H1 (cell line): ENCODE measurements at regions not wholly inside any gene's neighbourhood (a gene's known extent, or its start where the extent isn't known, plus 50 kb on each side); places are given as distances from the start of the nearest gene placed in this dataset.

Experiments used
- CTCF ChIA-PET: fragments of 300-600 bp; sonication (Branson Sonifier 250); formaldehyde crosslinking; loops from one replicate; lab custom pipeline; 2021; ENCODE audit not compliant: partially characterized antibody; lab: Charles Lee
- POLR2A ChIA-PET: fragments of 300-600 bp; sonication (Branson Sonifier 250); formaldehyde crosslinking; loops from one replicate; lab custom pipeline; 2021; ENCODE audit warnings: inconsistent platforms; ENCODE audit not compliant: partially characterized antibody; lab: Charles Lee
- DNase-seq, 2 experiments: peaks; one replicate each; pipeline versions ENCODE4 v3.0.0 to v3.0.0-alpha.2; 2010 to 2022; ENCODE audit warnings: low spot score in 2 of 2, low read depth in 1 of 2, mixed read lengths in 1 of 2
- FAIRE-seq: peaks from 2 replicates; lab custom pipeline; 2011; peaks lifted over from hg19 to GRCh38; lab: Jason Lieb, UNC
- H2AFZ ChIP-seq: 2 replicates; pipeline ENCODE4 v1.8.1; 2012; ENCODE audit warnings: low read length, inconsistent platforms
- H2AK5ac ChIP-seq: 2 replicates; pipeline ENCODE4 v1.6.1; 2013; ENCODE audit warnings: low read depth, low read length
- H2BK120ac ChIP-seq: replicated peaks from 2 replicates; pipeline ENCODE3; 2013; ENCODE audit warnings: low read depth, low read length, inconsistent platforms
- H2BK12ac ChIP-seq: 2 replicates; pipeline ENCODE4 v1.6.1; 2013; ENCODE audit warnings: low read depth, low read length
- H2BK15ac ChIP-seq: 2 replicates; pipeline ENCODE4 v1.6.1; 2013; ENCODE audit warnings: low read length
- H2BK20ac ChIP-seq: 2 replicates; pipeline ENCODE4 v1.6.1; 2013; ENCODE audit warnings: low read length
- H2BK5ac ChIP-seq: 2 replicates; pipeline ENCODE4 v1.6.1; 2013; ENCODE audit warnings: low read depth, low read length
- H3K14ac ChIP-seq: 2 replicates; pipeline ENCODE4 v1.6.1; 2013; ENCODE audit warnings: inconsistent platforms; ENCODE audit not compliant: insufficient read length
- H3K18ac ChIP-seq: 2 replicates; pipeline ENCODE4 v1.6.1; 2013; ENCODE audit warnings: low read length; ENCODE audit errors: extremely low read depth
- H3K23ac ChIP-seq: 2 replicates; pipeline ENCODE4 v1.6.1; 2013; ENCODE audit warnings: inconsistent platforms; ENCODE audit not compliant: insufficient read length
- H3K23me2 ChIP-seq: 2 replicates; pipeline ENCODE4 v1.6.1; 2013; ENCODE audit warnings: low read depth, low read length
- H3K27ac ChIP-seq: 2 replicates; pipeline ENCODE4 v1.6.1; 2011; ENCODE audit warnings: low read depth, low read length, inconsistent platforms
- H3K27me3 ChIP-seq, 4 experiments: replicated peaks in 1 of 4; 1 replicate in 1 of 4; 2 replicates in 3 of 4; pipeline versions ENCODE4 v1.6.1 to v1.8.1; 2011 to 2013; ENCODE audit warnings: low read length in 3 of 4, mild to moderate bottlenecking in 3 of 4, inconsistent platforms in 2 of 4, mixed read lengths in 2 of 4, moderate library complexity in 1 of 4; ENCODE audit not compliant: control insufficient read depth in 3 of 4, insufficient read depth in 3 of 4; ENCODE audit errors: extremely low read depth in 1 of 4
- H3K36me3 ChIP-seq, 4 experiments: 2 replicates each; pipeline versions ENCODE4 v1.6.1 to v1.8.1; 2011 to 2013; ENCODE audit warnings: mild to moderate bottlenecking in 4 of 4, low read length in 3 of 4, moderate library complexity in 2 of 4, control low read depth in 1 of 4, inconsistent platforms in 1 of 4; ENCODE audit not compliant: insufficient read depth in 4 of 4, control insufficient read depth in 2 of 4
- H3K4ac ChIP-seq: replicated peaks from 2 replicates; pipeline ENCODE3; 2013; ENCODE audit warnings: low read length, low read depth, mixed read lengths, inconsistent platforms; ENCODE audit not compliant: insufficient read length
- H3K4me1 ChIP-seq, 4 experiments: replicated peaks in 1 of 4; 1 replicate in 1 of 4; 2 replicates in 3 of 4; pipeline versions ENCODE4 v1.6.1 to v1.8.1; 2011 to 2013; ENCODE audit warnings: low read length in 3 of 4, inconsistent platforms in 2 of 4, mixed read lengths in 1 of 4; ENCODE audit not compliant: insufficient read depth in 4 of 4, control insufficient read depth in 3 of 4
- H3K4me2 ChIP-seq, 2 experiments: 2 replicates each; pipeline versions ENCODE4 v1.6.1 to v1.8.1; 2011 to 2013; ENCODE audit warnings: low read depth in 2 of 2, low read length in 2 of 2, control low read depth in 1 of 2, inconsistent platforms in 1 of 2, mild to moderate bottlenecking in 1 of 2; ENCODE audit not compliant: insufficient read depth in 1 of 2
- H3K4me3 ChIP-seq, 4 experiments: fragments of 200-600, 300-600 bp in 1 of 4; sonication (generic), shearing (Covaris generic), sonication (Bioruptor Twin) in 1 of 4; 2 replicates each; pipeline versions ENCODE4 v1.5.1 to v1.8.1; 2011 to 2016; ENCODE audit warnings: low read length in 4 of 4, low read depth in 3 of 4, control low read depth in 2 of 4, inconsistent platforms in 2 of 4, mild to moderate bottlenecking in 2 of 4, mixed read lengths in 1 of 4, moderate library complexity in 1 of 4; ENCODE audit not compliant: insufficient read depth in 2 of 4; ENCODE audit errors: extremely low read depth in 1 of 4
- H3K56ac ChIP-seq: replicated peaks from 2 replicates; pipeline ENCODE3; 2013; ENCODE audit warnings: low read depth, mild to moderate bottlenecking, mixed read lengths, low read length, inconsistent platforms; ENCODE audit not compliant: insufficient read length
- H3K79me1 ChIP-seq: 2 replicates; pipeline ENCODE4 v1.6.1; 2013; ENCODE audit warnings: low read depth, low read length, control low read depth
- H3K79me2 ChIP-seq, 2 experiments: 2 replicates each; pipeline versions ENCODE4 v1.6.1 to v1.8.1; 2012 to 2013; ENCODE audit warnings: low read length in 2 of 2, mild to moderate bottlenecking in 2 of 2, inconsistent platforms in 1 of 2; ENCODE audit not compliant: insufficient read depth in 2 of 2, control insufficient read depth in 1 of 2
- H3K9ac ChIP-seq, 4 experiments: replicated peaks in 1 of 4; 1 replicate in 1 of 4; 2 replicates in 3 of 4; pipeline versions ENCODE4 v1.6.1 to v1.8.1; 2011 to 2013; ENCODE audit warnings: low read depth in 3 of 4, low read length in 3 of 4, control low read depth in 2 of 4, mild to moderate bottlenecking in 2 of 4, moderate library complexity in 2 of 4, inconsistent platforms in 1 of 4; ENCODE audit errors: extremely low read depth in 1 of 4
- H3K9me3 ChIP-seq, 2 experiments: 2 replicates each; pipeline versions ENCODE4 v1.6.1 to v1.8.1; 2012 to 2013; ENCODE audit warnings: mild to moderate bottlenecking in 2 of 2, moderate library complexity in 2 of 2, control low read depth in 1 of 2, inconsistent platforms in 1 of 2, low read depth in 1 of 2, low read length in 1 of 2, mixed read lengths in 1 of 2; ENCODE audit not compliant: insufficient read depth in 2 of 2
- H4K20me1 ChIP-seq, 2 experiments: replicated peaks in 1 of 2; 2 replicates each; pipeline versions ENCODE3 to v1.8.1; 2011 to 2013; ENCODE audit warnings: inconsistent platforms in 2 of 2, low read length in 2 of 2, mild to moderate bottlenecking in 1 of 2; ENCODE audit not compliant: insufficient read depth in 2 of 2, control insufficient read depth in 1 of 2
- H4K5ac ChIP-seq: 2 replicates; pipeline ENCODE4 v1.6.1; 2013; ENCODE audit warnings: low read length, low read depth, mixed read lengths, inconsistent platforms; ENCODE audit not compliant: insufficient read length
- H4K8ac ChIP-seq: 2 replicates; pipeline ENCODE4 v1.8.0; 2013; ENCODE audit warnings: mild to moderate bottlenecking, moderate library complexity, low read length, inconsistent platforms; ENCODE audit not compliant: insufficient read depth; ENCODE audit errors: extremely low read depth
- H4K91ac ChIP-seq: replicated peaks from 2 replicates; pipeline ENCODE3; 2013; ENCODE audit warnings: low read length, mixed read lengths, inconsistent platforms; ENCODE audit not compliant: insufficient read length
- HDAC2 ChIP-seq, 2 experiments: fragments of 300-600 bp in 1 of 2; sonication (generic) in 1 of 2; IDR thresholded peaks; 2 replicates each; pipeline ENCODE4 v1.6.1; 2011 to 2012; ENCODE audit warnings: low read depth in 2 of 2, low read length in 2 of 2, mild to moderate bottlenecking in 2 of 2, moderate library complexity in 2 of 2, borderline replicate concordance in 1 of 2, inconsistent platforms in 1 of 2
- RAD21 ChIP-seq, 2 experiments: IDR thresholded peaks in 1 of 2; conservative IDR thresholded peaks in 1 of 2; 2 replicates each; pipeline ENCODE4 v1.6.1; 2011; ENCODE audit warnings: low read depth in 2 of 2, low read length in 2 of 2, improper control_type of control experiment in 1 of 2, inconsistent platforms in 1 of 2, mild to moderate bottlenecking in 1 of 2, moderate library complexity in 1 of 2
- WGBS, 2 experiments: shearing (Covaris generic) in 1 of 2; methylation state at CpG; one replicate each; pipeline versions ENCODE4 v1.1.6 to v1.1.7; 2013 to 2015; ENCODE audit warnings: low lambda C conversion rate in 2 of 2, mixed read lengths in 2 of 2, inconsistent platforms in 1 of 2, low coverage in 1 of 2, missing lambda C conversion rate in 1 of 2; ENCODE audit not compliant: insufficient replicate concordance in 2 of 2, insufficient coverage in 1 of 2, insufficient read length in 1 of 2; ENCODE audit errors: extremely low coverage in 1 of 2, missing lambda C conversion rate in 1 of 2; 5-methylcytosine and 5-hydroxymethylcytosine counted together

DNA sequence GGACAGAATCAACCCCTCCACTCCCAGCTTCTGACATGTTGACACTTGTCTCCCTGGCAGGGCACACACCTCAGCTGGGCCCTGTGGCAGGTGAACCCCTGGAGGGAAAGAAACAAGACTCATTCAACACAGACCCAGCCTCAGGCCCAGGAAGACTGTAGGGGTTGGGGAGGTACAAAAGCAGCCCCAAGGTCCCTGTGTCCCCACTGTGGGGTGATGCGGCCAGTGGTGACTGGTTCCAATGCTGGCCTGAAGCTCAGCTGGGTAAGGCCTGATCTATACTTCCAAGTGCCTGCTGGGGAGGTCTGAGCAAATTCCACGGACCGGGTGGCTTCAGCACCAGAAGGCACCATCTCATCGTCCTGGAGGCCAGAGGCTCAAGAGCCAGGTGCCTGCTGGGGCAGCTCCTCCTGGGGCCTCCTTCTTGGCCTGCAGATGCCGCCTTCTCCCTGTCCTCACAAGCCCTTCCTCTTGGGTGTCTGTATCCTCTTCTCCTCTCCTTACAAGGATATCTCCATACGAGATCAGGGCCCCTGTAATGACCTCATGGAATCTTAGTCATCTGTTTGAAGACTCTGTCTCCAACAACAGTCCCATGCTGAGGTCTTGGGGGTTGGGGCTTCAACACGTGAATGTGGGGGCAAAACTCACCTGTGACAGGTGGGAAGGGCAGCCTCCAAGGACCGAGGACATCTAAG is 1492.1 kb downstream of the BRD1 start:
- no peak overlapping the region for H3K14ac ChIP-seq
- H2BK120ac ChIP-seq = no peak overlapping the region
- H3K79me1 ChIP-seq = 0 out of 2 replicates have a peak, but pooled peaks cover 2% of the 10 kb centered on the region
- H3K79me2 ChIP-seq = no peaks in the 10 kb centered on the region
- H3K36me3 ChIP-seq = no peaks in the 10 kb centered on the region
- H4K91ac ChIP-seq = no peak overlapping the region
- no peak overlapping the region for H4K5ac ChIP-seq
- no peak for FAIRE-seq
- peaks cover 0 to 5% of the 10 kb centered on the region in 2 experiments for H4K20me1 ChIP-seq
- 0 out of 2 replicates have a peak overlapping the region, but pooled peaks have one; percentile 48 for H2BK20ac ChIP-seq
- DNase-seq = no peak
- peak overlapping the region; percentile 75; the same call in 1 of the 2 replicates for H2BK12ac ChIP-seq
- H3K9ac ChIP-seq = no peak overlapping the region
- H3K18ac ChIP-seq = no peak overlapping the region; the same call in 1 of the 2 replicates
- H3K4me2 ChIP-seq = no peak overlapping the region
- H2BK5ac ChIP-seq = no peak overlapping the region
- peaks cover 0 to 19% (median 2%) of the 10 kb centered on the region in 4 experiments; a peak in 4 of 7 replicates for H3K4me1 ChIP-seq
- peaks cover 13% of the 10 kb centered on the region; the same call in 1 of the 2 replicates for H3K23me2 ChIP-seq
- H3K56ac ChIP-seq = no peak overlapping the region
- no peak overlapping the region for H3K4ac ChIP-seq
- H2AFZ ChIP-seq = no peak overlapping the region
- H2BK15ac ChIP-seq = 0 out of 2 replicates have a peak overlapping the region, but pooled peaks have one; percentile 81
- H4K8ac ChIP-seq = no peak overlapping the region
- peak in 1 of 2 experiments; percentile 17; a peak in 1 of 4 replicates for TF ChIP-seq RAD21 (IDR thresholded peaks at IDR 0.05 in 1 of 2, conservative IDR thresholded peaks at IDR 0.05 in 1 of 2; ENCODE audit: low read depth in 2 of 2, low read length in 2 of 2)
- TF ChIP-seq HDAC2 (IDR thresholded peaks at IDR 0.05; ENCODE audit: borderline replicate concordance in 1 of 2, low read depth in 2 of 2, low read length in 2 of 2) = no peak
- peaks cover 0 to 3% (median under 1%) of the 10 kb centered on the region in 4 experiments; a peak in 2 of 7 replicates for H3K27me3 ChIP-seq
- H3K27ac ChIP-seq = no peak overlapping the region
- no peaks in the 10 kb centered on the region for H3K9me3 ChIP-seq
- no peak overlapping the region for H3K23ac ChIP-seq
- no peak overlapping the region for H3K4me3 ChIP-seq
- ChIA-PET CTCF (no interaction called here), POLR2A (interaction anchor here (0.9 kb wide), 1 partner anchor 40 kb away, joined by 3 read pairs; no protein-coding TSS in a partner anchor)
- 89% methylated on average over 8 of the region's 8 CpGs; no CpG with 5 or more reads in 1 of the 2 experiments for WGBS, 2 experiments
- H2AK5ac ChIP-seq = no peak overlapping the region
